Body of pancreas (tissue), 4 donors: ENCODE measurements at regions not wholly inside any gene's neighbourhood (a gene's known extent, or its start where the extent isn't known, plus 50 kb on each side); places are given as distances from the start of the nearest gene placed in this dataset.

ENCODE experiments used
- POLR2A ChIP-seq, 3 donors: fragments of 450-650 bp; IDR thresholded peaks; one replicate each; pipeline ENCODE4 v1.6.1; 2016; ENCODE audit warnings: antibody characterized with exemption in 3 of 3, mild to moderate bottlenecking in 2 of 3
- TF ChIP-seq, protein P1 (sequence below), 7 experiments: fragments of 450-650 bp in 4 of 7; fragments of 200-600 bp in 3 of 7; sonication (generic) in 3 of 7; IDR thresholded peaks; one replicate each; pipeline ENCODE4 v1.5.1; 2016 to 2019; ENCODE audit warnings: antibody characterized with exemption in 7 of 7

DNA sequence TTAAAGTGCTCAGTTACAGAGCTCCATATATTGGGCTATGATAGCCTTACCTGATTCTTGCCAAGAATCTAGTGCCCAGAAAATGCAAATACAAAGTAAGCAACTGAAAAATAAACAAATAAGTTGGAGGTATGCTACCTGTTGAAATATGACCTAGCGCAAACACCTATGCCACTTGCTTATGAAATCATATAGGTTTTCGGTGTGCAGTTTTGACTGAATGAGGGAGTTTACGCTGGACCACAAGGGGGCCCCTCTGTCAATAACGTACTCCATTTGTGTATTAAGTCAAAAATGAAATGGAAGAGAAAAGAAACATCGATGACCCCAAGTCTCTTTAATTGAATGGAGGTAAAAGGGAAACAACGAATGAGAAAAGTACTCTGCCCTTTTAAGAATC is 84.9 kb upstream of the TRIM77 start:
- TF ChIP-seq, protein P1, sequence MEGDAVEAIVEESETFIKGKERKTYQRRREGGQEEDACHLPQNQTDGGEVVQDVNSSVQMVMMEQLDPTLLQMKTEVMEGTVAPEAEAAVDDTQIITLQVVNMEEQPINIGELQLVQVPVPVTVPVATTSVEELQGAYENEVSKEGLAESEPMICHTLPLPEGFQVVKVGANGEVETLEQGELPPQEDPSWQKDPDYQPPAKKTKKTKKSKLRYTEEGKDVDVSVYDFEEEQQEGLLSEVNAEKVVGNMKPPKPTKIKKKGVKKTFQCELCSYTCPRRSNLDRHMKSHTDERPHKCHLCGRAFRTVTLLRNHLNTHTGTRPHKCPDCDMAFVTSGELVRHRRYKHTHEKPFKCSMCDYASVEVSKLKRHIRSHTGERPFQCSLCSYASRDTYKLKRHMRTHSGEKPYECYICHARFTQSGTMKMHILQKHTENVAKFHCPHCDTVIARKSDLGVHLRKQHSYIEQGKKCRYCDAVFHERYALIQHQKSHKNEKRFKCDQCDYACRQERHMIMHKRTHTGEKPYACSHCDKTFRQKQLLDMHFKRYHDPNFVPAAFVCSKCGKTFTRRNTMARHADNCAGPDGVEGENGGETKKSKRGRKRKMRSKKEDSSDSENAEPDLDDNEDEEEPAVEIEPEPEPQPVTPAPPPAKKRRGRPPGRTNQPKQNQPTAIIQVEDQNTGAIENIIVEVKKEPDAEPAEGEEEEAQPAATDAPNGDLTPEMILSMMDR (IDR thresholded peaks at IDR 0.05): no peak
- no peak for TF ChIP-seq POLR2A (IDR thresholded peaks at IDR 0.05)
